ENCODE measurements at regions not wholly inside any gene's neighbourhood (a gene's known extent, or its start where the extent isn't known, plus 50 kb on each side); places are given as distances from the start of the nearest gene placed in this dataset.

- no peak for TF ChIP-seq TARDBP (IDR thresholded peaks at IDR 0.05)
- TF ChIP-seq BHLHE40 (IDR thresholded peaks at IDR 0.05; ENCODE audit: borderline replicate concordance) = no peak
- TF ChIP-seq ARNT (IDR thresholded peaks at IDR 0.05) = no peak
- no peak for TF ChIP-seq FOXM1 (IDR thresholded peaks at IDR 0.05; ENCODE audit: borderline replicate concordance)
- no peak for TF ChIP-seq PKNOX1 (IDR thresholded peaks at IDR 0.05)
These were observed 251.7 kb downstream of the SNX10 start for GRCh38 chr7:26543340-26543739.

Measured in HEK293T (cell line).